GM12878 (cell line): ENCODE measurements at regions not wholly inside any gene's neighbourhood (a gene's known extent, or its start where the extent isn't known, plus 50 kb on each side); places are given as distances from the start of the nearest gene placed in this dataset.

Experiments
- ATAC-seq: fragments of 200-7000 bp; cut with Tn5 transposase; 3 replicates; pipeline ENCODE4 v1.9.1; 2020; ENCODE audit warnings: mild to moderate bottlenecking, moderate library complexity
- BruUV-seq: library from RNA; stranded (reverse); fragments of 400-500 nt; replicated peaks from 2 replicates; lab custom pipeline; 2021; lab: Mats Ljungman, UMichigan
- CTCF ChIA-PET: fragments of 300-600 bp; sonication (Branson Sonifier 250); formaldehyde crosslinking; extraction: SDS; loops from one replicate; lab custom pipeline; 2021; ENCODE audit warnings: inconsistent platforms; lab: Yijun Ruan, JAX
- POLR2A ChIA-PET: fragments of 350-600 bp; formaldehyde crosslinking; extraction: SDS; loops from one replicate; lab custom pipeline; 2021; ENCODE audit warnings: inconsistent platforms; lab: Charles Lee
- RAD21 ChIA-PET: fragments of 300-600 bp; sonication (Branson Sonifier 250); formaldehyde crosslinking; loops from one replicate; lab custom pipeline; 2023; ENCODE audit warnings: antibody characterized with exemption; ENCODE audit not compliant: unreplicated experiment; lab: Charles Lee
- SMC1A ChIA-PET: fragments of 300-600 bp; sonication (Branson Sonifier 250); formaldehyde crosslinking; loops from one replicate; lab custom pipeline; 2023; ENCODE audit not compliant: unreplicated experiment, uncharacterized antibody; lab: Charles Lee
- DNase-seq: peaks from one replicate; pipeline ENCODE4 v3.0.0-alpha.2; 2011; ENCODE audit warnings: low read depth, low spot score
- FAIRE-seq: peaks from 3 replicates; lab custom pipeline; 2011; peaks lifted over from hg19 to GRCh38; lab: Jason Lieb, UNC
- H2AFZ ChIP-seq: 2 replicates; pipeline ENCODE4 v1.6.0; 2011; ENCODE audit warnings: low read depth, low read length, control low read depth; ENCODE audit not compliant: control insufficient read depth
- H3K27ac ChIP-seq: 2 replicates; pipeline ENCODE4 v1.5.1; 2011; ENCODE audit warnings: control low read depth; ENCODE audit not compliant: control insufficient read depth, insufficient read depth
- H3K27me3 ChIP-seq, 2 experiments: replicated peaks in 1 of 2; 2 replicates each; pipeline versions ENCODE4 v1.6.0 to v1.6.1; 2011; ENCODE audit warnings: low read length in 1 of 2; ENCODE audit not compliant: control insufficient read depth in 2 of 2, insufficient read depth in 2 of 2
- H3K36me3 ChIP-seq, 2 experiments: 2 replicates each; pipeline ENCODE4 v1.5.1; 2011; ENCODE audit warnings: low read length in 1 of 2; ENCODE audit not compliant: control insufficient read depth in 2 of 2, insufficient read depth in 2 of 2
- H3K4me1 ChIP-seq: 2 replicates; pipeline ENCODE4 v1.6.1; 2011; ENCODE audit warnings: mild to moderate bottlenecking, low read length, moderate library complexity, mixed read lengths; ENCODE audit not compliant: control insufficient read depth, insufficient read depth
- H3K4me2 ChIP-seq: 2 replicates; pipeline ENCODE4 v1.6.0; 2011; ENCODE audit warnings: control low read depth; ENCODE audit not compliant: control insufficient read depth, insufficient read depth
- H3K4me3 ChIP-seq: fragments of 200-600 bp; sonication (generic); 2 replicates; pipeline ENCODE4 v1.5.1; 2016
- H3K79me2 ChIP-seq: 2 replicates; pipeline ENCODE4 v1.6.0; 2011; ENCODE audit warnings: low read length; ENCODE audit not compliant: control insufficient read depth, insufficient read depth
- H3K9ac ChIP-seq: 2 replicates; pipeline ENCODE4 v1.8.0; 2011; ENCODE audit warnings: low read length, control low read depth, mixed read lengths; ENCODE audit not compliant: control insufficient read depth, insufficient read depth
- H3K9me3 ChIP-seq: replicated peaks from 3 replicates; pipeline ENCODE4 v1.5.1; 2011; ENCODE audit warnings: mild to moderate bottlenecking, low read length; ENCODE audit not compliant: control insufficient read depth, insufficient read depth
- H4K20me1 ChIP-seq: 2 replicates; pipeline ENCODE4 v1.6.0; 2011; ENCODE audit not compliant: control insufficient read depth, insufficient read depth
- ATF2 ChIP-seq: IDR thresholded peaks from 2 replicates; pipeline ENCODE4 v1.6.1; 2012; ENCODE audit warnings: low read length, inconsistent platforms
- CBX5 ChIP-seq: sonication (generic); IDR thresholded peaks from 2 replicates; pipeline ENCODE4 v1.6.1; 2016; ENCODE audit warnings: low read depth, moderate library complexity, mild to moderate bottlenecking, inconsistent platforms
- CTCF ChIP-seq, 3 experiments: IDR thresholded peaks in 2 of 3; conservative IDR thresholded peaks in 1 of 3; 2 replicates each; pipeline ENCODE4 v1.5.1; 2011; ENCODE audit warnings: low read depth in 3 of 3, low read length in 3 of 3, mild to moderate bottlenecking in 3 of 3, control low read depth in 2 of 3, moderate library complexity in 2 of 3, inconsistent platforms in 1 of 3, mixed read lengths in 1 of 3; ENCODE audit not compliant: control insufficient read depth in 2 of 3, insufficient read depth in 1 of 3; ENCODE audit errors: extremely low read depth in 1 of 3
- IKZF2 ChIP-seq, 2 experiments: fragments of 450-650 bp; IDR thresholded peaks; 2 replicates each; pipeline ENCODE4 v1.6.1; 2017; ENCODE audit warnings: mild to moderate bottlenecking in 2 of 2, moderate library complexity in 2 of 2
- IRF3 ChIP-seq: fragments of 450-650 bp; IDR thresholded peaks from 2 replicates; pipeline ENCODE4 v1.6.1; 2014; ENCODE audit warnings: mild to moderate bottlenecking
- JUNB ChIP-seq: IDR thresholded peaks from 2 replicates; pipeline ENCODE4 v1.6.1; 2016; ENCODE audit warnings: antibody characterized with exemption, mild to moderate bottlenecking
- LARP7 ChIP-seq: fragments of 450-650 bp; IDR thresholded peaks from 2 replicates; pipeline ENCODE4 v1.6.1; 2017; ENCODE audit warnings: mild to moderate bottlenecking
- POLR2AphosphoS5 ChIP-seq: IDR thresholded peaks from 2 replicates; pipeline ENCODE4 v1.6.1; 2011; ENCODE audit warnings: mild to moderate bottlenecking, low read length, inconsistent platforms
- YY1 ChIP-seq: IDR thresholded peaks from 2 replicates; pipeline ENCODE4 v1.6.1; 2011; ENCODE audit warnings: low read depth, mild to moderate bottlenecking, low read length
- WGBS: methylation state at CpG from one replicate; pipeline ENCODE4 v1.1.6; 2016; ENCODE audit warnings: low lambda C conversion rate; ENCODE audit not compliant: insufficient replicate concordance, insufficient coverage; ENCODE audit errors: missing lambda C conversion rate; 5-methylcytosine and 5-hydroxymethylcytosine counted together
- in situ Hi-C: fragments of 300-500 bp; cut with MboI; formaldehyde crosslinking; loops from 9 replicates; pipeline ENCODE4 v1.14.3; 2018; ENCODE audit warnings: mixed read lengths
- intact Hi-C: fragments of 100-400 bp; cut with micrococcal nuclease; formaldehyde crosslinking; loops from one replicate; pipeline ENCODE4 v1.14.2; 2022; ENCODE audit not compliant: unreplicated experiment
- TF ChIP-seq, protein P1 (sequence below): fragments of 450-650 bp; IDR thresholded peaks from 2 replicates; pipeline ENCODE4 v1.6.1; 2017; ENCODE audit warnings: antibody characterized with exemption, mild to moderate bottlenecking, moderate library complexity
- TF ChIP-seq, protein P2 (sequence below): fragments of 450-650 bp; formaldehyde crosslinking; IDR thresholded peaks from 2 replicates; pipeline ENCODE4 v1.5.0; 2022; ENCODE audit warnings: mild to moderate bottlenecking, missing genetic modification characterization

GRCh38 chr4:187795737-187796136 is 199.8 kb upstream of the ZFP42 start (continued):
- TF ChIP-seq, protein P1, sequence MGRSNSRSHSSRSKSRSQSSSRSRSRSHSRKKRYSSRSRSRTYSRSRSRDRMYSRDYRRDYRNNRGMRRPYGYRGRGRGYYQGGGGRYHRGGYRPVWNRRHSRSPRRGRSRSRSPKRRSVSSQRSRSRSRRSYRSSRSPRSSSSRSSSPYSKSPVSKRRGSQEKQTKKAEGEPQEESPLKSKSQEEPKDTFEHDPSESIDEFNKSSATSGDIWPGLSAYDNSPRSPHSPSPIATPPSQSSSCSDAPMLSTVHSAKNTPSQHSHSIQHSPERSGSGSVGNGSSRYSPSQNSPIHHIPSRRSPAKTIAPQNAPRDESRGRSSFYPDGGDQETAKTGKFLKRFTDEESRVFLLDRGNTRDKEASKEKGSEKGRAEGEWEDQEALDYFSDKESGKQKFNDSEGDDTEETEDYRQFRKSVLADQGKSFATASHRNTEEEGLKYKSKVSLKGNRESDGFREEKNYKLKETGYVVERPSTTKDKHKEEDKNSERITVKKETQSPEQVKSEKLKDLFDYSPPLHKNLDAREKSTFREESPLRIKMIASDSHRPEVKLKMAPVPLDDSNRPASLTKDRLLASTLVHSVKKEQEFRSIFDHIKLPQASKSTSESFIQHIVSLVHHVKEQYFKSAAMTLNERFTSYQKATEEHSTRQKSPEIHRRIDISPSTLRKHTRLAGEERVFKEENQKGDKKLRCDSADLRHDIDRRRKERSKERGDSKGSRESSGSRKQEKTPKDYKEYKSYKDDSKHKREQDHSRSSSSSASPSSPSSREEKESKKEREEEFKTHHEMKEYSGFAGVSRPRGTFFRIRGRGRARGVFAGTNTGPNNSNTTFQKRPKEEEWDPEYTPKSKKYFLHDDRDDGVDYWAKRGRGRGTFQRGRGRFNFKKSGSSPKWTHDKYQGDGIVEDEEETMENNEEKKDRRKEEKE, result no peak

DNA sequence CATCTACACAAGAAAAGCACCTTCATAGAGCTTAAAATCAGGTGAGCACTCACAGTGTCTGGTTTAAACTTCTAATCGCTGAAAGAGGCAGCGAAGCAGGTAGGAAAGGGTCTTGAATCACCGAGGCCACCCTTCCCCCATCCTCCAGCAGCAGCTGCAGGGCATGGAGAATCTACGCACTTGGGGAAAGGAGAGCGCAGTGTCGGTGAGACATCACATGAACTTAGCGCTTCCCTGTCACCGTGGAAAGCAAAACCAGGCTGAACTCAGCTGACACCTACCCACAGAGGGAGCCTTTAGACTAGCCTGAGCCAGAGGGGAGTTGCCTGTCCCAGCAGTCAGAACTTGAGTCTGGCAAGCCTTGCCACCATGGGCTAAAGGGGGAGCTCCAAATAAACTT is 197.2 kb upstream of the ZFP42 start:
- no peak overlapping the region for H2AFZ ChIP-seq
- H3K27ac ChIP-seq, result no peak overlapping the region
- no peaks in the 10 kb centered on the region for H3K79me2 ChIP-seq
- no peak overlapping the region for H3K4me3 ChIP-seq
- no peaks in the 10 kb centered on the region for H4K20me1 ChIP-seq
- FAIRE-seq (no peak), DNase-seq (no peak), ATAC-seq (no peak)
- in situ Hi-C loops, result no loop called here
- SMC1A ChIA-PET, result no interaction called here
- no peak overlapping the region for H3K4me2 ChIP-seq
- intact Hi-C loops, result no loop called here
- RAD21 ChIA-PET, result no interaction called here
- no peaks in the 10 kb centered on the region for H3K27me3 ChIP-seq
- 57% methylated on average over 8 of the region's 8 CpGs for WGBS
- H3K36me3 ChIP-seq, result no peaks in the 10 kb centered on the region
- CTCF ChIA-PET, result no interaction called here
- H3K9me3 ChIP-seq, result no peaks in the 10 kb centered on the region; the same call in 2 of the 3 replicates
- POLR2A ChIA-PET, result no interaction called here
- BruUV-seq, result no TSS peak
- no peaks in the 10 kb centered on the region for H3K4me1 ChIP-seq
- H3K9ac ChIP-seq, result no peak overlapping the region
- TF ChIP-seq, protein P2, sequence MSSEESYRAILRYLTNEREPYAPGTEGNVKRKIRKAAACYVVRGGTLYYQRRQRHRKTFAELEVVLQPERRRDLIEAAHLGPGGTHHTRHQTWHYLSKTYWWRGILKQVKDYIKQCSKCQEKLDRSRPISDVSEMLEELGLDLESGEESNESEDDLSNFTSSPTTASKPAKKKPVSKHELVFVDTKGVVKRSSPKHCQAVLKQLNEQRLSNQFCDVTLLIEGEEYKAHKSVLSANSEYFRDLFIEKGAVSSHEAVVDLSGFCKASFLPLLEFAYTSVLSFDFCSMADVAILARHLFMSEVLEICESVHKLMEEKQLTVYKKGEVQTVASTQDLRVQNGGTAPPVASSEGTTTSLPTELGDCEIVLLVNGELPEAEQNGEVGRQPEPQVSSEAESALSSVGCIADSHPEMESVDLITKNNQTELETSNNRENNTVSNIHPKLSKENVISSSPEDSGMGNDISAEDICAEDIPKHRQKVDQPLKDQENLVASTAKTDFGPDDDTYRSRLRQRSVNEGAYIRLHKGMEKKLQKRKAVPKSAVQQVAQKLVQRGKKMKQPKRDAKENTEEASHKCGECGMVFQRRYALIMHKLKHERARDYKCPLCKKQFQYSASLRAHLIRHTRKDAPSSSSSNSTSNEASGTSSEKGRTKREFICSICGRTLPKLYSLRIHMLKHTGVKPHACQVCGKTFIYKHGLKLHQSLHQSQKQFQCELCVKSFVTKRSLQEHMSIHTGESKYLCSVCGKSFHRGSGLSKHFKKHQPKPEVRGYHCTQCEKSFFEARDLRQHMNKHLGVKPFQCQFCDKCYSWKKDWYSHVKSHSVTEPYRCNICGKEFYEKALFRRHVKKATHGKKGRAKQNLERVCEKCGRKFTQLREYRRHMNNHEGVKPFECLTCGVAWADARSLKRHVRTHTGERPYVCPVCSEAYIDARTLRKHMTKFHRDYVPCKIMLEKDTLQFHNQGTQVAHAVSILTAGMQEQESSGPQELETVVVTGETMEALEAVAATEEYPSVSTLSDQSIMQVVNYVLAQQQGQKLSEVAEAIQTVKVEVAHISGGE, result no peak
- no peak for TF ChIP-seq CTCF (IDR thresholded peaks at IDR 0.05 in 2 of 3, conservative IDR thresholded peaks at IDR 0.05 in 1 of 3; ENCODE audit: control insufficient read depth in 2 of 3, extremely low read depth in 1 of 3, insufficient read depth in 1 of 3, low read depth in 3 of 3, low read length in 3 of 3)
- TF ChIP-seq POLR2AphosphoS5, result no peak
- no peak for TF ChIP-seq IKZF2 (IDR thresholded peaks at IDR 0.05)
- no peak for TF ChIP-seq ATF2
- no peak for TF ChIP-seq LARP7
- TF ChIP-seq JUNB, result no peak
- no peak for TF ChIP-seq IRF3
- no peak for TF ChIP-seq CBX5
- no peak for TF ChIP-seq YY1
